GM12872 (cell line): ENCODE measurements at regions not wholly inside any gene's neighbourhood (a gene's known extent, or its start where the extent isn't known, plus 50 kb on each side); places are given as distances from the start of the nearest gene placed in this dataset.

Experiments used
- TF ChIP-seq, protein P1 (sequence below): IDR thresholded peaks from 3 replicates; pipeline ENCODE4 v1.5.1; 2011; ENCODE audit warnings: low read depth, mild to moderate bottlenecking, low read length, moderate library complexity; ENCODE audit not compliant: insufficient read depth

GRCh38 chr13:34151885-34152284 lies 333.9 kb downstream of the RFC3 start:
- TF ChIP-seq, protein P1, sequence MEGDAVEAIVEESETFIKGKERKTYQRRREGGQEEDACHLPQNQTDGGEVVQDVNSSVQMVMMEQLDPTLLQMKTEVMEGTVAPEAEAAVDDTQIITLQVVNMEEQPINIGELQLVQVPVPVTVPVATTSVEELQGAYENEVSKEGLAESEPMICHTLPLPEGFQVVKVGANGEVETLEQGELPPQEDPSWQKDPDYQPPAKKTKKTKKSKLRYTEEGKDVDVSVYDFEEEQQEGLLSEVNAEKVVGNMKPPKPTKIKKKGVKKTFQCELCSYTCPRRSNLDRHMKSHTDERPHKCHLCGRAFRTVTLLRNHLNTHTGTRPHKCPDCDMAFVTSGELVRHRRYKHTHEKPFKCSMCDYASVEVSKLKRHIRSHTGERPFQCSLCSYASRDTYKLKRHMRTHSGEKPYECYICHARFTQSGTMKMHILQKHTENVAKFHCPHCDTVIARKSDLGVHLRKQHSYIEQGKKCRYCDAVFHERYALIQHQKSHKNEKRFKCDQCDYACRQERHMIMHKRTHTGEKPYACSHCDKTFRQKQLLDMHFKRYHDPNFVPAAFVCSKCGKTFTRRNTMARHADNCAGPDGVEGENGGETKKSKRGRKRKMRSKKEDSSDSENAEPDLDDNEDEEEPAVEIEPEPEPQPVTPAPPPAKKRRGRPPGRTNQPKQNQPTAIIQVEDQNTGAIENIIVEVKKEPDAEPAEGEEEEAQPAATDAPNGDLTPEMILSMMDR = no peak

GRCh38 chr13:34152409-34152808 lies 334.5 kb downstream of the RFC3 start:
- TF ChIP-seq, protein P1 = no peak

DNA sequence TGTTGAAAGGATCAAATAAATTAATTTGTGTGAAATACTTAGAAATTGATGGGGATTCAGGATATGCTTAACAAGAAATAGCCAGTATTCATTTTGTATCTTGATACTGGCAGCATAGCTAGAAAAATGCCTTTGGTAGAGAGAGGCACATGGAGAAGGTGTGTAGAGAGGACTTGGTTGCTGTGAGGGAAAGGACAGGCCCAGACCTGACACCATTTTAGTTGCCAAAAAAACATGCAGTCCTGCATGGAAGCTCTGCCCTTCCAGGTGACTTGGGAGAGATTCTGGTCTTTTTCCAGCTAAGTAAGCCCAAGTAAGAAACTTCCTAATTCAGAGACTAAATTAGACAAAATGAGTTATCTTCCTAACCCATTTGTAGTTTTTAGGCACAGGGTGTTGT lies 335.0 kb downstream of the RFC3 start:
- TF ChIP-seq, protein P1 = no peak

- TF ChIP-seq, protein P1 = no peak
Observed at GRCh38 chr13:34153428-34154180, 335.7 kb downstream of the RFC3 start.

DNA sequence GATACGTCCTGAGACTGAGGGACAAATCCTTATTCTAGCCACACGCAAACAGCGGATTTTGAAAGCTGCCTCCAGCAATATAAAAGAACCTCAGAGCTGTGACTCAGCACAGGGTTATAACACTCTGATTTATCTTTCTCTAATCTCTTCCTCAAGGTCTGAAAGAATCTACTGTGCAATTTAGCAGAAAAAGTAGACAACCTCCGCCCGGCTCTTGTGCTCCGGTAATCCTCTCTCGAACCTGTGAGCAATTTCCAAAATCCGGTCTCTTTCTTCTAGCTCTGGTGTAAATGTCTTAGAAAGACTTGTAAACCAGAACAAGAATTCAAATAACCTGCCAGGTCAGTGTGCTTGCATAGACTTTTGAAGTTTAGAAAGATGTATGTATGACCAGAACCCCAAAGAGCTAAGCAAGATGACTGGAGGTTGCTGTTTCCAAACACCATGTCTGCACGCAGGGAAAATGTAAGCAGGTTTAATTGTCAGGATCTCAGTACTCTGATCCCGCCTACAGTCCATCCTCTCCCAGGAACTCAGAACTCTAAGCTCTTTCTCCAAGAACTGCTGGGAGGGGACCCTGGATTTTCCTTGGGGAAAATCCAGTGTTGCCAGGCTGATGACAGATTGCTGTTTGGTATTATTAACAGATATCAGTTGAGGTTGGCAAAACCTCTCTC lies 338.1 kb downstream of the RFC3 start:
- TF ChIP-seq, protein P1 = no peak

DNA sequence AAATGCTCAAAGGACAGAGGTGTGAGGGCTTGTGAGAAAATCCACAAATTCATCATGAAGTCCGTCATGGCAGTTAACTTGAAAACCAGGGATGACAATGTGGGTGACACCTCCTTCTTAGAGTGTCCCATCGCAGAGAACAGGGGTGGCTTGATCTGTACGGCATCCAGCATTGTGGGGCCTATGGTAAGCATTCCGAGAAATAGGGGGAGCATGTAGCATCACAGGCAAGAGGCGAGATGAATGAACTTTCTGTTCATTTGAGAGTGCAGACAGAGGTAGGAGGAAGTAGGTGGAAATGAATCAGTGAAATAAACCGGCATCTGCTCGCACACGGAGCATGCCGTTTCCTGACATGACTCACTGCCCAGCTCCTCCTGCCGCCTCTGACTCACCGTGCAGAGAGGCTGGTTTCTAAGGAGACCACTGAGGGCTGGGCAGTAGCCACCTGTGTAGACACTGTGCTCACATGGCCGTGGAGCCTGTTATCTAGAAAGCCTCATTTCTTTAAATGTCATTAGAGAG lies 339.0 kb downstream of the RFC3 start:
- TF ChIP-seq, protein P1 = no peak

DNA sequence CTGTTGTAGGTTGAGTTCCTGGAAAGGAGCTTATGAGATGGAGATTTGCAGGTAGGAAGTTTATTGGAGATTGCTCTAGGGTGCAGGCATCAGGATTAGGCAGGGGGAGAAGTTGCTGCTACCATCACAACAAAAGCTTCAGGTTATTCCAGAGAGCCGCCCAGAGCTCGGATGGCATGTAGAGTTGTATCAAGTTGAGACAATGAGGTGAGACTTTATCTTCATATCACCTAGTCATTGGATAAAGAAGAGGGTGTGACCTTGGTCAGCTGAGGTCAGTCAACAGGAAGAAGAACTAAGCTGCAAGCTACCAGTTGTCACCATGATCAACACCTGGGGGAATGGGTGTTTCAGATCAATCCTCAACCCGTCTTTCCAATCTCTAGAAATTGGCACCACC lies 342.0 kb downstream of the RFC3 start:
- TF ChIP-seq, protein P1 = no peak
